HG03139 (cell line): ENCODE measurements at regions not wholly inside any gene's neighbourhood (a gene's known extent, or its start where the extent isn't known, plus 50 kb on each side); places are given as distances from the start of the nearest gene placed in this dataset.

Source experiments
- ATAC-seq: cut with Tn5 transposase; IDR thresholded peaks from one replicate; pipeline ENCODE4 v1.9.1; 2021; ENCODE audit not compliant: unreplicated experiment

- no peak for ATAC-seq
Measured at GRCh38 chr18:10009321-10010144, 95.7 kb downstream of the VAPA start.

- ATAC-seq: no peak
Measured at GRCh38 chr18:10010611-10011015, 96.8 kb downstream of the VAPA start.

- no peak for ATAC-seq
Measured at GRCh38 chr18:10011061-10011460, 97.2 kb downstream of the VAPA start.

GRCh38 chr18:10011751-10012150 is 97.9 kb downstream of the VAPA start:
- ATAC-seq: no peak

- no peak for ATAC-seq
Measured at GRCh38 chr18:10012526-10012925, 98.7 kb downstream of the VAPA start.

GRCh38 chr18:10013621-10014543 is 100.1 kb downstream of the VAPA start:
- ATAC-seq: no peak

- no peak for ATAC-seq
Measured at GRCh38 chr18:10015288-10015701, 101.5 kb downstream of the VAPA start.

GRCh38 chr18:10015941-10016819 is 102.4 kb downstream of the VAPA start:
- no peak for ATAC-seq

GRCh38 chr18:10017043-10017442 is 103.2 kb downstream of the VAPA start:
- ATAC-seq: no peak

- ATAC-seq: no peak
Measured at GRCh38 chr18:10018289-10018688, 104.5 kb downstream of the VAPA start.

GRCh38 chr18:10020171-10020570 is 106.4 kb downstream of the VAPA start:
- no peak for ATAC-seq

GRCh38 chr18:10022365-10022764 is 108.5 kb downstream of the VAPA start:
- ATAC-seq: no peak

GRCh38 chr18:10023853-10024570 is 110.2 kb downstream of the VAPA start:
- no peak for ATAC-seq

- no peak for ATAC-seq
Measured at GRCh38 chr18:10025711-10026670, 112.2 kb downstream of the VAPA start.

GRCh38 chr18:10027031-10027430 is 113.2 kb downstream of the VAPA start:
- ATAC-seq: no peak

GRCh38 chr18:10027461-10027860 is 113.6 kb downstream of the VAPA start:
- ATAC-seq: no peak

GRCh38 chr18:10029711-10030110 is 115.9 kb downstream of the VAPA start:
- ATAC-seq: no peak

GRCh38 chr18:10030816-10031541 is 117.2 kb downstream of the VAPA start:
- ATAC-seq: no peak
